Fibroblast of skin of scalp (primary cell): ENCODE measurements at regions not wholly inside any gene's neighbourhood (a gene's known extent, or its start where the extent isn't known, plus 50 kb on each side); places are given as distances from the start of the nearest gene placed in this dataset.
"Not testable (repeated sequence)": the region's sequence is repeated elsewhere in the genome, so short reads cannot be mapped to it uniquely, and the experiment has no call there.

ENCODE experiments used
- DNase-seq: peaks from one replicate; pipeline ENCODE4 v3.0.0-alpha.2; 2013

- DNase-seq = no peak
These were observed 926.4 kb downstream of the IGSF11 start for GRCh38 chr3:118108201-118108600.

GRCh38 chr3:118108769-118109168 is 925.9 kb downstream of the IGSF11 start:
- DNase-seq = no peak

DNA sequence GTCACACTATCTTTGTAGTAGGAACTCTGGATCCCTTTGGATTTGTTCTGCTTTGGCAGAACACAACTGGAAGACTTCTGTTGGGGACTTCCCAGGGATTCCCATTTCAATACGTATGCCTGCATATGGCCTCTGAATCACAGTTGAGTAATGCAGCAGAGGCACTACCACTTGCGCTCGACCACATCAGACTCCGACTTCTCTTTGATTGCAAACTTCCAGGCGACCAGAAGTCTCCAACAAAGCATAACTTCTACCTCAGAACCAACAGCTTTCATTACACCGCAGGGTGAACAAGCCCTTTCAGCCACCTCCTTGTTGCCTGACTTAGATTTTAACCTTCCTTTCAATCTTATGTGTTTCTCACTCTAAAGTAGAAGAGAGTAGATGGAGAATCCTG is 924.4 kb downstream of the IGSF11 start:
- DNase-seq = no peak

DNA sequence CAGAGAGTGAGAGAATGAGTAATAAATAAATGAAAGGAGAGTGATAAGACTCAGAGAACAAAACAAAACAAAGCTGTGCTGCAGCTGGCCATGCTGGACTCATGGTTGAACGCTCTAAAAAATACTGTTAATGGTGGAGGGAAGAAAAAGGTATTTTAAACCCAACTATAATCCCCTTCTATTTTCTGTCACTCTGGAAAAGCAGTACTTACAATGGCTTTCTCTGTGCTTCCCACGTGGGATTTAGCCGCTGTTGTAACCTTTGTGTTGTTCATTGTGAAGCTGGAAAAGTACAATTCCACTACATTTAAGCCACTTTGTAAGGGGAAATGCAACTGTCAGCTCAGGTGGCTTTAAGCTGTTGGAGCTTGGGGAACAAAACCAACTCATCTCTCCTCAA is 917.7 kb downstream of the IGSF11 start:
- no peak for DNase-seq

- DNase-seq = no peak
These were observed 907.9 kb downstream of the IGSF11 start for GRCh38 chr3:118126751-118127150.

DNA sequence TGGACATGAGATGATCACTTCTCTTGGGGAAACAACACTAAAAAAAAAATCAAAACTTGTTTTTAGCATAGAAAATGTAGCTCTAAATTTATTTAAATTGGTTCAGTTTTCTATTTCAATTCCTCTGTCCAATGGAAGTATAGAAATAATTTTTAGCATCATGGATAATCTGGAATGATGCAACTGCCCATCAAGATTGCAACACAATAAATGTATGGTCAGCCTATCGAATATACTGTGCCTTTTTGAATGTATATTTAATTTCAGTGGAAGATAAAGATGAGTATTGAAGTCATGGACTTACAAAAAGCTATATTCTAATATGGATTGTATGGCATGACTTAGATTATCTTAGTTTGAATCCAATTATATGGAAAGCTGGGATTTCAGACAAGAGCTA is 906.7 kb downstream of the IGSF11 start:
- DNase-seq = no peak

- peak; percentile 61 for DNase-seq
These were observed 905.8 kb downstream of the IGSF11 start for GRCh38 chr3:118128886-118129285.

DNA sequence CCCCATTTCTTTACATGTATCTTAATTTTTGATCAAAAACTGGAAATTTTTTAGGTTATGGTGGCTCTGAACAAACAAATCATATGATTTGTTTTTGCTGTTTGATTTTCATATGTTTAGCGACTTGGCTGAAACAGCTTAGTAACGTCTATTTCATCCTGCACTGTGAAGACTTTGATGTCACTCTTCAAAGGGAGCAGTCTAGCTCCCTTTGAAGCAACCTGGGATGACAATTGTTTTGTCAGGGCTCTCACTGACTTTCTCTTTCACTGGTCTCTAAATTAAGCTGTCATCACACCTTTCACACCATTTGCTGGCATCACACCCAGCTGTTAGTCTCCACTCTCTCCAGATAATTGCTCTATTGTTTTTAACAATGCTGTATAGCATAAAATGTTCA is 896.9 kb downstream of the IGSF11 start:
- no peak for DNase-seq

DNA sequence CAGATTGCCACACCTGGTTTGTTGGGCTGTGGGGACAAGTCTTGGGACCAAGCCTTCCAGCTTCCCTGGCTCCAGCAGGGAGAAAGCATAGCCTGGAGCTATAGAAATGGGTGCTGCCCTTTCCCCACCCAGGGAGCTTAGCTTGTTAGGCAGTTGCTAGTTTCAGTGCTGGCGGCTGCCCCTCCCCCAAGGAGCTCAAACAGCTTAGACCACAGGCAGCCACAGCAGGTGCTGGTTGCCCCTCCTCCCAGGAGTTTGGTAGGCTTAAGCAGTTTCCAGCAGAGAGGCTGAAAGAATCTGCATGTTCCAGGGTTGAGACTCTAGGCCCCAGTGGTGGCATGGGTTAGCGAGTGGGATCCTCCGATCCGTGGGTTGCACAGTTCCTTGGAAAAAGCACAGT is 889.7 kb downstream of the IGSF11 start:
- no peak for DNase-seq

DNA sequence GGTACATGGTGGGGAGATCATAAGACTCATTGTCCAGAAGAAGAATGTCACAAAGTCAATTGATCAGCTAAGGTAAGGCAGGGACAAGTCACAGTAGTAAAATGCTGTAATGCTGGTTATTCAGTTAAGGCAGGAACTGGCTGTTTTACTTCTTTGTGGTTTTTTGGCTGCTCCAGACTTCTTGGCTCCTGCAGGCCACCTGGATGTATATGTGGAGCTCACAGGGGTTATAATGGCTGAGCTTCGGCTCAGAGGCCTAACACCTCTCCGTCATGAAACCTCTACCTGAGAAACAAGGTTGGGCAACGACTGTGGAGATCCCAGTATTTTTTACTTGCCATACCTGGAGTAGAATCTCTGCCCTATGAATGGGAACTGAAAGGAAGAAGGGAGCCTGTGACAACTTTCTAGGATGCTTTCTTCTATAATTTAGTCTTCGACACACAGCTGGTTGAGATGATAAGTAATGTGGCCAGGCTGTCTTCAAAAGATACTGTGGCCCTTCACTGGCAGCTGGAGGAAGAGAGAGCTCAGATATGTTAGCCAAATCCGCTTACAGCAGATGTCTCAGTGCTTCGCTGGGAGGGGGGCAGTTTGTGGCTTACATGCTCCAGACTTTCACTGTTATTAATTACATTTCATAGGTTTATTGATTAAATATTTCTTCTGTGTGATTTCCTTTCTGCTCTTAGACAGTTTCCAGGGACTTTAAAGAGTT is 887.8 kb downstream of the IGSF11 start:
- DNase-seq = no peak

- no peak for DNase-seq
These were observed 883.5 kb downstream of the IGSF11 start for GRCh38 chr3:118151164-118151563.

DNA sequence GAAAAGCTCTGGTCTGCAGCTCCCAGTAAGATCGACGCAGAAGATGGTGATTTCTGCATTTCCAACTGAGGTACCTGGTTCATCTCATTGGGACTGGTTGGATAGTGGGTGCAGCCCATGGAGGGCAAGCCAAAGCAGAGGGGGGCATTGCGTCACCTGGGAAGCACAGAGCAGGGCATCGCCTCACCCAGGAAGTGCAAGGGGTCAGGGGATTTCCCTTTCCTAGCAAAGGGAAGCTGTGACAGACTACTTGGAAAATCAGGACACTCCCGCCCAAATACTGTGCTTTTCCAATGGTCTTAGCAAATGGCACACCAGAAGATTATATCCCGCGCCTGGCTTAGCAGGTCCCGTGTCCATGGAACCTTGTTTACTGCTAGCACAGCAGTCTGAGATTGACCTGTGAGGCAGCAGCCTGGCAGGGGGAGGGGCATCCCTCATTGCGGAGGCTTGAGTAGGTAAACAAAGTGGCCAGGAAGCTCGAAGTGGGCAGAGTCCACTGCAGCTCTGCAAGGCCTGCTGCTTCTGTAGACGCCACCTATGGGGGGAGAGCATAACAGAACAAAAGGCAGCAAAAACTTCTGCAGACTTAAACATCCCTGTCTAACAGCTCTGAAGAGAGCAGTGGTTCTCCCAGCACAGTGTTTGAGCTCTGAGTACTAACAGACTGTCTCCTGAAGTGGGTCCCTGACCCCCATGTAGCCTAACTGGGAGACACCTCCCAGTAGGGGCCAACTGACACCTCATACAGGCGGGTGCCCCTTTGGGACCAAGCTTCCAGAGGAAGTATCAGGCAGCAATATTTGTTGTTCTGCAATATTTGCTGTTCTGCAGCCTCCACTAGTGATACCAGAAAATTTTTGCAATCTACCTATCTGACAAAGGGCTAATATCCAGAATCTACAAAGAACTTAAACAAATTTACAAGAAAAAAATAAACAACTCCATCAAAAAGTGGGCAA is 871.7 kb downstream of the IGSF11 start:
- not testable (repeated sequence) for DNase-seq

- DNase-seq = no peak
These were observed 869.2 kb downstream of the IGSF11 start for GRCh38 chr3:118165413-118165812.

GRCh38 chr3:118167571-118167970 is 867.1 kb downstream of the IGSF11 start:
- DNase-seq = no peak

DNA sequence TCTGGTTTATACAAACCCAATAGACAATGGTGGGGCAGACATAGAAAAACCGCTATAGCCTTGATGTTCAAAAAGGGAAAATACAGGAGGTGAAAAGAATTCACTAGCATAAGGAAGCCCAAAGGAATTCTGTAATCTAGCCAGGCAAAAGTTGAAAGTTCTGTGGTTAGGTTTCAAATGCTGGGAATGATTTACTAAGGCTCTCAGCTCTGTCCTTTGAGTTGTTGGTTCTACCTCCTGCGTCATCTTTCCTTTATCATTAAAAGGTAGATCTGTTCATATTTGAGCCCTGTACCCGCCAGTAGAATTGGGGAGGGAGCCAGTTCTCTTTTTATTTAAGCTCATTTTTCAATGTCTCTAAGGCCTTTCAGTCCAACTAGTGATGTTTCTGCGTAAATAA is 866.5 kb downstream of the IGSF11 start:
- DNase-seq = no peak

DNA sequence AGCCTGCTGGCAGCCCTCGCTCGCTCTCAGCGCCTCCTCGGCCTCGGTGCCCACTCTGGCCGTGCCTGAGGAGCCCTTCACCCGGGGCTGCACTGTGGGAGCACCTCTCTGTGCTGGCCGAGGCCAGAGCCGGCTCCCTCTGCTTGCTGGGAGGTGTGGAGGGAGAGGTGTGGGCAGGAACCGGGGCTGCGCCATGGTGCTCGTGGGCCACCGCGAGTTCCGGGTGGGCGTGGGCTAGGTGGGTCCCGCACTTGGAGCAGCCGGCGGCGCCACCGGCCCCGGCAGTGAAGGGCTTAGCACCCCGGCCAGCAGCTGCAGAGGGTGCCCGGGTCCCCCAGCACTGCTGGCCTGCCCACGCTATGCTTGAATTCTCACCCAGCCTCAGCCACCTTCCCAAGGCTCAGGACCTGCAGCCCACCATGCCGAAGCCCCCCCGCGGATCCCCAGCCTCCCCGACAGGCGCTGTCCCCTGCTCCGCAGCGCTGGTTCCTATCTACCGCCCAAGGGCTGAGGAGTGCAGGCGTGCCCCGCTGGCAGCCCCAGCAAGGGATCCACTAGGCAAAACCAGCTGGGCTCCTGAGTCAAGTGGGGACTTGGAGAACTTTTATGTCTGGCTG is 863.3 kb downstream of the IGSF11 start:
- DNase-seq = no peak

GRCh38 chr3:118180853-118181252 is 853.8 kb downstream of the IGSF11 start:
- no peak for DNase-seq

- no peak for DNase-seq
These were observed 853.4 kb downstream of the IGSF11 start for GRCh38 chr3:118181274-118181673.

DNA sequence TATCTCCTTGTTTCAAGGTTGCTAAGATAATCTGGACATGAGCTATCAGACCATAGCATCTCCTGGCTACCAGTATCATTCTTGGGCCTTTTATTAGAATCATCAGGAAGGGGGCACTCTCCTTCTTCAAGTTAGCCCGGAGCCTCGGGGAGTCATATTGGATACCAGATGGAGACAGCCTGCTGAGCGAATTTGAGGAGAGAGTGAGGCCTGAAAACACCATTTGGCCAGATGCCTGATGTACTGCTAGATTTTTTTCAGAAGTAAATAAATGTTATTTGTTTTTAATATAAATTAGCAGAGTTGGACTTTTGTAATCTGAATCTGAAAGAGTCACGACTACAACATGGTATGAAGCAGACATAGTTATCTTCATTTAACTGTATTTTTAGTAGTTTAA is 848.6 kb downstream of the IGSF11 start:
- no peak for DNase-seq

- DNase-seq = no peak
These were observed 847.4 kb downstream of the IGSF11 start for GRCh38 chr3:118187221-118187620.

DNA sequence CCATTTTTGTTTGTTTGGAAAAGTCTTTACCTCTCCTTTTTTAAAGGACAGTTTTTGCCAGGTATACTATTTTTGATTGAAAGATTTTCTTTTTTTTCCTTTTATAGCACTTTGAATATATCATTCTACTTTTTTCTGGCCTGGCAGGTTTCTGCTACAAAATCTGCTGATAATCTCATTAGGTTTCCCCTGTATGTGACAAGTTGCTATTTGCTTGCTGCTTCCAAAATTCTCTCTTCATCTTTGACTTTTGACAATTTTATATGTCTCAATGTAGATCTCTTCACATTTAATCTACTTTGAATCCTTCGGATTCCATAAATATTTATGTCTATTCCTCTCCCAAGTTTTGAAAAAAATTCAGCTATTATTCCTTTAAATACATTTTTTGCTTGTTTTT is 838.5 kb downstream of the IGSF11 start:
- no peak for DNase-seq

DNA sequence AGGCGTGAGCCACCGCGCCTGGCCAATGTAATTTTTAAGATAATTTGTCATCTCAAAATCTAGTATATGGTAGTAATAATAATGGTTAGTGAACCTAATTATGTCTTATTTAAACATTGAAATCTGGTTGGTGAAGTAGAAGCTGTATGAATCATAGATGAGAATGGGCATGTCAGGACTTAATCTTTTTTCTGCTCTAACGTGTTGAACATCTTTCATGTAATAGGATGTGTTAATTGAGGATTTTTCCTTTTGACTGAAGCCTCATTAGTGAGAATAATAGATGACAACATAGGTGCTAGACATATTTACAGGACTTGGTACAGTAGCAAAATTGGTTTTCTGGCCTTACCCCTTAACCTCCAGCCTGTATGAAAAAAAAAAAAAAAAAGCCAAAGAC is 835.6 kb downstream of the IGSF11 start:
- no peak for DNase-seq

- DNase-seq = no peak
These were observed 830.5 kb downstream of the IGSF11 start for GRCh38 chr3:118204052-118204656.
